Fibroblast of lung (primary cell): ENCODE measurements at regions not wholly inside any gene's neighbourhood (a gene's known extent, or its start where the extent isn't known, plus 50 kb on each side); places are given as distances from the start of the nearest gene placed in this dataset.

Source experiments
- DNase-seq, 2 donors: peaks; one replicate each; pipeline versions ENCODE4 v3.0.0 to v3.0.0-alpha.2; 2010; ENCODE audit warnings: low read depth in 2 of 2
- H2AFZ ChIP-seq: 2 replicates; pipeline ENCODE4 v1.5.1; 2012; ENCODE audit warnings: low read length, control low read depth, inconsistent platforms
- H3K27ac ChIP-seq: 2 replicates; pipeline ENCODE4 v1.5.1; 2011; ENCODE audit warnings: low read length, control low read depth; ENCODE audit not compliant: insufficient read depth
- H3K27me3 ChIP-seq: 2 replicates; pipeline ENCODE4 v1.5.1; 2011; ENCODE audit warnings: mild to moderate bottlenecking, low read length; ENCODE audit not compliant: control insufficient read depth, insufficient read depth
- H3K36me3 ChIP-seq: 2 replicates; pipeline ENCODE4 v1.5.1; 2011; ENCODE audit warnings: low read length; ENCODE audit not compliant: control insufficient read depth, insufficient read depth
- H3K4me1 ChIP-seq: 2 replicates; pipeline ENCODE4 v1.5.1; 2011; ENCODE audit warnings: low read length; ENCODE audit not compliant: control insufficient read depth, insufficient read depth; ENCODE audit errors: extremely low read depth
- H3K4me2 ChIP-seq: 2 replicates; pipeline ENCODE4 v1.5.1; 2011; ENCODE audit warnings: low read length, control low read depth; ENCODE audit not compliant: insufficient read depth; ENCODE audit errors: extremely low read depth
- H3K4me3 ChIP-seq, 4 experiments: fragments of 200-600 bp in 1 of 4; sonication (generic) in 1 of 4; replicated peaks in 1 of 4; 2 replicates each; pipeline ENCODE4 v1.5.1; 2011 to 2016; ENCODE audit warnings: low read length in 4 of 4, low read depth in 3 of 4, mild to moderate bottlenecking in 3 of 4, control low read depth in 2 of 4, inconsistent platforms in 1 of 4, mixed read lengths in 1 of 4; ENCODE audit not compliant: insufficient read depth in 1 of 4; ENCODE audit errors: control extremely low read depth in 1 of 4
- H3K79me2 ChIP-seq: 2 replicates; pipeline ENCODE4 v1.5.1; 2012; ENCODE audit warnings: mild to moderate bottlenecking, low read length, inconsistent platforms; ENCODE audit not compliant: control insufficient read depth, insufficient read depth
- H3K9ac ChIP-seq: 2 replicates; pipeline ENCODE4 v1.5.1; 2011; ENCODE audit warnings: mild to moderate bottlenecking, low read length, control low read depth; ENCODE audit not compliant: insufficient read depth
- H3K9me3 ChIP-seq: 2 replicates; pipeline ENCODE4 v1.5.1; 2012; ENCODE audit warnings: low read depth, low read length; ENCODE audit not compliant: control insufficient read depth, insufficient read depth
- H4K20me1 ChIP-seq: 2 replicates; pipeline ENCODE4 v1.5.1; 2011; ENCODE audit warnings: low read length; ENCODE audit not compliant: control insufficient read depth, insufficient read depth; ENCODE audit errors: extremely low read depth
- CTCF ChIP-seq, 2 donors: IDR thresholded peaks in 1 of 2; conservative IDR thresholded peaks in 1 of 2; 1 replicate in 1 of 2; 2 replicates in 1 of 2; pipeline ENCODE4 v1.5.1; 2011 to 2012; ENCODE audit warnings: low read length in 2 of 2, control low read depth in 1 of 2, inconsistent platforms in 1 of 2, low read depth in 1 of 2, mild to moderate bottlenecking in 1 of 2
- EZH2 ChIP-seq: IDR thresholded peaks from 2 replicates; pipeline ENCODE4 v1.5.1; 2012; ENCODE audit warnings: low read length, control low read depth, mild to moderate bottlenecking; ENCODE audit errors: missing control alignments

- Histone ChIP-seq H3K4me3 (no peak overlapping the region), H3K4me2 (no peak overlapping the region), H3K4me1 (no peaks in the 10 kb centered on the region), H2AFZ (no peak overlapping the region), H3K36me3 (no peaks in the 10 kb centered on the region), H4K20me1 (no peaks in the 10 kb centered on the region), H3K9me3 (no peaks in the 10 kb centered on the region), H3K9ac (no peak overlapping the region), H3K27ac (no peak overlapping the region), H3K79me2 (no peaks in the 10 kb centered on the region), H3K27me3 (no peaks in the 10 kb centered on the region)
- no peak for TF ChIP-seq CTCF (conservative IDR thresholded peaks at IDR 0.05 in 1 of 2, IDR thresholded peaks at IDR 0.05 in 1 of 2; ENCODE audit: low read depth in 1 of 2, low read length in 2 of 2)
- TF ChIP-seq EZH2, result no peak
- DNase-seq, result no peak
Measured at GRCh38 chr3:95511828-95512227, 1302.6 kb upstream of the EPHA6 start.

GRCh38 chr3:95514260-95514659 lies 1300.1 kb upstream of the EPHA6 start:
- Histone ChIP-seq H3K36me3 (no peaks in the 10 kb centered on the region), H3K4me3 (no peak overlapping the region), H3K27me3 (no peaks in the 10 kb centered on the region), H3K27ac (no peak overlapping the region), H3K9ac (no peak overlapping the region), H3K9me3 (no peaks in the 10 kb centered on the region), H4K20me1 (no peaks in the 10 kb centered on the region), H3K4me2 (no peak overlapping the region), H3K79me2 (no peaks in the 10 kb centered on the region), H2AFZ (no peak overlapping the region), H3K4me1 (no peaks in the 10 kb centered on the region)
- TF ChIP-seq CTCF (conservative IDR thresholded peaks at IDR 0.05 in 1 of 2, IDR thresholded peaks at IDR 0.05 in 1 of 2; ENCODE audit: low read depth in 1 of 2, low read length in 2 of 2), result no peak
- TF ChIP-seq EZH2, result no peak
- DNase-seq, result no peak

- Histone ChIP-seq H3K27ac (no peak overlapping the region), H3K4me1 (no peaks in the 10 kb centered on the region), H3K4me2 (no peak overlapping the region), H3K9ac (no peak overlapping the region), H3K79me2 (no peaks in the 10 kb centered on the region), H3K4me3 (no peak overlapping the region), H3K36me3 (no peaks in the 10 kb centered on the region), H4K20me1 (no peaks in the 10 kb centered on the region), H3K9me3 (no peaks in the 10 kb centered on the region), H2AFZ (no peak overlapping the region), H3K27me3 (no peaks in the 10 kb centered on the region)
- DNase-seq, result no peak
- TF ChIP-seq CTCF (conservative IDR thresholded peaks at IDR 0.05 in 1 of 2, IDR thresholded peaks at IDR 0.05 in 1 of 2; ENCODE audit: low read depth in 1 of 2, low read length in 2 of 2) (no peak), EZH2 (no peak)
Measured at GRCh38 chr3:95521396-95521795, 1293.0 kb upstream of the EPHA6 start.
